ENCODE measurements at regions not wholly inside any gene's neighbourhood (a gene's known extent, or its start where the extent isn't known, plus 50 kb on each side); places are given as distances from the start of the nearest gene placed in this dataset.
"Not testable (repeated sequence)": the region's sequence is repeated elsewhere in the genome, so short reads cannot be mapped to it uniquely, and the experiment has no call there.

DNA sequence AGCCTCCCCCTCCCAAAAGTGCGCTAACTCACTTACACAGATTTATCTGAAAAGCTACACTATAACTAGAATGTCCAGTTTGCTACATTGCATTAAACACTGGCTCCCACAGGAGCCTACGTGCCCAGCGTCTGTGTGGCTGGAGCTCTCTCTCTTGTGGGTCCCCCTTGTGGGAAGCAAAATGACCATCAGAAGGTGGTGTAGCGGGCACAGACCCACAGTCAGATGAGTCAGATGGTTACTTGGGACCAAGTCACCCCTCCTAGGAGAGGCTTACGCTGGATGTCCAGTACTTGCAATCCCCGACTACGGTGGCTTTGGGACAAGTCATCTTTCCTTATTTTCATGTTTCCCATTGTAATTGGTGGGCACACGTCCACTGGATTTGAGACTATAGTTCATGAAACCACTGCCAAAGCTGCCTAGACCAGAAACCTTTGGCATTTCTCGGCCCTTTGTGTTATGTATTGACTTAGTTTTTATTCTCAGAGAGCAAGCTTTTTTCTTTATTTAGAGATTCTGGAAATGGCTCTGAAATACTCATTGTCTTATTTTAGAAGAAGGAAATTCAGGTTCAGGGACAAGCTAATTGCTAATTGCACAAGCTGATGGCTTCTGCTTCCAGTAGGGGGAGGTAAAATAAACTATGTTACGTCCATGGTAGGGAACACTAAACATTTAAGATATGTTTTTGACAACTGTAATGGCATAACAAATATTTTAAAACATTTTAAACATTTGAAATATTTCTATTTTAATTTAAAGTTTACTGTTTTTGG is 137.8 kb upstream of the GRK3 start:
- CTCF ChIA-PET; H3K4me1 Mint-ChIP-seq; ATAC-seq; POLR2A ChIA-PET; H3K4me3 Mint-ChIP-seq; H3K9me3 Mint-ChIP-seq (ENCODE audit: low read depth); H3K36me3 Mint-ChIP-seq (ENCODE audit: low read depth); intact Hi-C loops (cut with DNase I, micrococcal nuclease); H3K27ac Mint-ChIP-seq; DNase-seq: not testable (repeated sequence)
- H3K27me3 Mint-ChIP-seq = peaks cover 29% of the 10 kb centered on the region

- CTCF ChIA-PET; DNase-seq; H3K27ac Mint-ChIP-seq; H3K4me3 Mint-ChIP-seq; H3K36me3 Mint-ChIP-seq (ENCODE audit: low read depth); H3K9me3 Mint-ChIP-seq (ENCODE audit: low read depth); ATAC-seq; H3K4me1 Mint-ChIP-seq; intact Hi-C loops (cut with DNase I, micrococcal nuclease): not testable (repeated sequence)
- H3K27me3 Mint-ChIP-seq = peaks cover 14% of the 10 kb centered on the region
- POLR2A ChIA-PET = interaction anchor here (0.7 kb wide), 1 partner anchor 105 kb away, joined by 3 read pairs; no protein-coding TSS in a partner anchor
Measured at GRCh38 chr22:25431637-25432342, 132.7 kb upstream of the GRK3 start.

- DNase-seq; H3K9me3 Mint-ChIP-seq (ENCODE audit: low read depth); CTCF ChIA-PET; H3K36me3 Mint-ChIP-seq (ENCODE audit: low read depth); intact Hi-C loops (cut with DNase I, micrococcal nuclease); H3K4me3 Mint-ChIP-seq; ATAC-seq; H3K27ac Mint-ChIP-seq; POLR2A ChIA-PET; H3K27me3 Mint-ChIP-seq; H3K4me1 Mint-ChIP-seq: not testable (repeated sequence)
Measured at GRCh38 chr22:25433381-25433970, 131.0 kb upstream of the GRK3 start.

DNA sequence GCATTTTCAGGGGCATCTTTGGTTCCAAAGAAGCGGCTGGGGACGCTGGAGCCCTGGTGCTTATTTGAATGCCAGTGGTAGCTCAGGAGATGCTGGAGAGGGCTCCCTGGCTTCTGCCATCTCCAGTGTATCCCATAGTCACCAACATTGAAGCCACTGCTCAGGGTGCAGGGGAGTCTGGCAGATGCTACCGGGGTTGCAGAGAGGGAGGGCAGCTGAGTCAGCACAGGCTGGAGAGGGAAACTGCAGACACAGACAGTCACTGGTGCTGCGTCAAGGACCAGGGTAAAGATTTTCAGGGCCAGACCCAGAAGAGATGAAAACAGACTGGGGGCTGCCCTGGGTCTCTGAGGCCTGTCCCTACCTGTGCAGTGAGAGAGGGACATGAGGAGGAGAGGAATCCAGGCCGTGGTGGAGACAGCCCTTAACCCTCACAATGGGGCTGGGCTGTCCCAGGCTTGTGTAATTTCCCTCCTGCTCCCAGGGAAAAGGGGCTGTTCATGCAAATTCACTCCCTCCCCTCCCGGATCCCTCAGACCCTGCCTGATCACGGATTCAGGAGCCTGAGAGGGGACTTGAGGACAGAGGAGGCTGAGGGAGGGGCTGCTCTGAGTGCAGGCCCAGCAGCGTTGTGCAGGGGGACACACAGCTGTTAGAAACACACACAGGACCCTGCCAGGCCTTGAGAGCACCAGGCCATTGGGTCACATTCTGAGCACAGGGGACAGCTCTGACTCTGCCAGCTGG is 126.9 kb upstream of the GRK3 start:
- ATAC-seq = no peak
- no peak for DNase-seq
- ChIA-PET CTCF (no interaction called here), POLR2A (no interaction called here)
- intact Hi-C loops (cut with DNase I, micrococcal nuclease) = no loop called here
- Mint-ChIP-seq H3K9me3 (ENCODE audit: low read depth) (no peaks in the 10 kb centered on the region), H3K27ac (no peak overlapping the region), H3K4me3 (no peak overlapping the region), H3K36me3 (ENCODE audit: low read depth) (no peaks in the 10 kb centered on the region), H3K27me3 (peaks cover 9% of the 10 kb centered on the region), H3K4me1 (no peaks in the 10 kb centered on the region)

- ChIA-PET CTCF (interaction anchor here (0.9 to 1.5 kb wide), 3 partner anchors 16 to 145 kb away, joined by 3 read pairs; no protein-coding TSS in a partner anchor), POLR2A (no interaction called here)
- H3K9me3 Mint-ChIP-seq (ENCODE audit: low read depth) = no peaks in the 10 kb centered on the region
- peaks cover 32% of the 10 kb centered on the region for H3K4me1 Mint-ChIP-seq
- peaks cover 15% of the 10 kb centered on the region for H3K36me3 Mint-ChIP-seq (ENCODE audit: low read depth)
- intact Hi-C loops (cut with DNase I, micrococcal nuclease) = loop anchor here (5.0 kb wide), 4 partner anchors 45 to 325 kb away; no protein-coding TSS in a partner anchor
- DNase-seq = no peak
- peak overlapping the region; percentile 94 for H3K27ac Mint-ChIP-seq
- peak overlapping the region; percentile 81 for H3K4me3 Mint-ChIP-seq
- ATAC-seq = no peak
- H3K27me3 Mint-ChIP-seq = no peaks in the 10 kb centered on the region
Measured at GRCh38 chr22:25447067-25447685, 117.3 kb upstream of the GRK3 start.

- POLR2A ChIA-PET = no interaction called here
- peak overlapping the region; percentile 94 for H3K27ac Mint-ChIP-seq
- peaks cover 39% of the 10 kb centered on the region for H3K4me1 Mint-ChIP-seq
- intact Hi-C loops (cut with DNase I, micrococcal nuclease) = loop anchor here (1.0 to 5.0 kb wide), 8 partner anchors 43 to 1035 kb away; partner anchors contain the start of genes HPS4 (in 1 of the 2), KIAA1671 (in 1 of the 2) and SRRD (in 1 of the 2)
- DNase-seq = peak; percentile 93
- H3K27me3 Mint-ChIP-seq = no peaks in the 10 kb centered on the region
- peak; percentile 93 for ATAC-seq
- peaks cover 21% of the 10 kb centered on the region for H3K36me3 Mint-ChIP-seq (ENCODE audit: low read depth)
- no peaks in the 10 kb centered on the region for H3K9me3 Mint-ChIP-seq (ENCODE audit: low read depth)
- H3K4me3 Mint-ChIP-seq = peak overlapping the region; percentile 81
- CTCF ChIA-PET = interaction anchor here (0.7 to 1.5 kb wide), 4 partner anchors 15 to 144 kb away, joined by 3 read pairs; no protein-coding TSS in a partner anchor
Measured at GRCh38 chr22:25447686-25448434, 116.6 kb upstream of the GRK3 start.

DNA sequence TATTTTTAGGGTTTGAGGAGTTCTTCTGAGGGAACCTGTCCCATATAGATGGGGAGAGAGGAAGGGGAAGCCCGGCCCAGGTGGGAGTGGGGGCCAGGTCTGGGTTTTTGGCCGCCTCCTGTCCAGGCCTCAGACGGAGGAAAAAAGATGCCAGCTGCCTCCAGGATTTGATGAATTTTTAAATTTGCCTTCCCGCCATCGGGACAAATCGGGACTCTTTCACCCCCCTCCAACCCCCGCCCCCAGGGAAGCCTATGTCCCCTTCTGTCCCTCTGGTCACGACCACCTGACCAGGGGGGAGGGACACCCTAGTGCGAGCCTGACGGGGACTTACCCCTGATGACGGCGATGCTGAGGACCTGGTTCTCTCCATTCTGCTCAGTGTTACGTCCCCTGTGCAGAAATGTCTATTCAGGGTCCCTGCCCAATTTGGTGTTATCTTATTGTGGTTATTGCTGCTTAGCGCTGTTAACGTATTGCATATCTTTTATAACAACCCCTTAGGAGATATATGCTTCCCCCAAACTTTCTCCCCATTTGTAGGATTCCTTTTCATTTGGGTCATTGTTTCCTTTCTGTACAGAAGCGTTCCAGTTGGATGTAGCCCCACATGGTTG is 115.9 kb upstream of the GRK3 start:
- Mint-ChIP-seq H3K36me3 (ENCODE audit: low read depth) (peaks cover 22% of the 10 kb centered on the region), H3K27ac (peak overlapping the region; percentile 94), H3K4me1 (peaks cover 42% of the 10 kb centered on the region), H3K9me3 (ENCODE audit: low read depth) (no peaks in the 10 kb centered on the region), H3K4me3 (peak overlapping the region; percentile 81), H3K27me3 (no peaks in the 10 kb centered on the region)
- ATAC-seq (peak; percentile 50), DNase-seq (peak; percentile 56)
- ChIA-PET CTCF (interaction anchor here (0.7 to 1.5 kb wide), 2 partner anchors 17 to 18 kb away, joined by 3 read pairs; no protein-coding TSS in a partner anchor), POLR2A (no interaction called here)
- intact Hi-C loops (cut with DNase I, micrococcal nuclease) = loop anchor here (1.0 to 5.0 kb wide), 8 partner anchors 43 to 1034 kb away; partner anchors contain the start of genes HPS4 (in 1 of the 2), KIAA1671 (in 1 of the 2) and SRRD (in 1 of the 2)

GRCh38 chr22:25449781-25450317 is 114.6 kb upstream of the GRK3 start:
- intact Hi-C loops (cut with DNase I, micrococcal nuclease) = loop anchor here (2.0 to 5.0 kb wide), 6 partner anchors 48 to 1033 kb away; partner anchors contain the start of genes HPS4 (in 1 of the 2), KIAA1671 (in 1 of the 2) and SRRD (in 1 of the 2)
- peak overlapping the region; percentile 81 for H3K4me3 Mint-ChIP-seq

DNA sequence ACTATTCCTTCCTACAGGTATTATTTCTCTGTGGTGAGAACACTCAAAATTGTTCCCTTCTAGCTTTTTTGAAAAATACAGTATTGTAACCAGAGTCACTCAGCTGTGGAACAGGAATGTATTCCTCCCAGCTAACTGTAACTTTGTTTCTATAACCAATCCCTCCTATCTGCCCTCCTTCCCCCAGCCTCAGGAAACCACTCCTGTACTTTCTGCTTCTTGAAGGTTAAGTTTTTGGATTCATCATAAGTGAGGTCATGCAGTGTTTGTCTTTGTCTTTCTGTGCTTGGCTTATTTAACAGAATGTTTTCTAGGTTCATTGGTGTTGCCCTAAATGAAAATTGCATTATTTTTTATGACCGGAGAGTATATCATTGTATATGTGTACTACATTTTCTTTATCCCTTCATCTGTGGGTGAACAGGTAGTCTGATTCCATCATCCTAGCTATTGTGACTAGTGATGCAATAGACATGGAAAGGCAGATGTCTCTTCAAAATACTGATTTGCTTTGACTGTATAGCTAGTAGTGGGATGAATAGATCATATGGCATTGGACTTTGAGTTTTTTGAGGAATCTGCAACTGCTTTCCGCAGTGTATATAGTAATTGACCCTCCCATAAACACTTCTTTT is 112.9 kb upstream of the GRK3 start:
- intact Hi-C loops (cut with DNase I, micrococcal nuclease) = no loop called here
- ChIA-PET POLR2A (no interaction called here), CTCF (interaction anchor here (0.8 to 1.8 kb wide), 3 partner anchors 10 to 321 kb away, joined by 3 to 6 read pairs (median 4); no protein-coding TSS in a partner anchor)
- Mint-ChIP-seq H3K4me3 (no peak overlapping the region), H3K27ac (peak overlapping the region; percentile 22), H3K27me3 (no peaks in the 10 kb centered on the region), H3K4me1 (peaks cover 49% of the 10 kb centered on the region), H3K36me3 (ENCODE audit: low read depth) (peaks cover 37% of the 10 kb centered on the region), H3K9me3 (ENCODE audit: low read depth) (no peaks in the 10 kb centered on the region)
- no peak for DNase-seq
- no peak for ATAC-seq

More at GRCh38 chr22:25449781-25450317, 114.6 kb upstream of the GRK3 start:
- ChIA-PET POLR2A (no interaction called here), CTCF (interaction anchor here (0.6 kb wide), 1 partner anchor 97 kb away, joined by 3 read pairs; no protein-coding TSS in a partner anchor)
- peaks cover 48% of the 10 kb centered on the region for H3K4me1 Mint-ChIP-seq
- no peaks in the 10 kb centered on the region for H3K9me3 Mint-ChIP-seq (ENCODE audit: low read depth)
- ATAC-seq (no peak), DNase-seq (no peak)
- no peaks in the 10 kb centered on the region for H3K27me3 Mint-ChIP-seq
- H3K27ac Mint-ChIP-seq = no peak overlapping the region
- peaks cover 34% of the 10 kb centered on the region for H3K36me3 Mint-ChIP-seq (ENCODE audit: low read depth)

All from activated CD4-positive, alpha-beta T cell treated with anti-CD3 and anti-CD28 coated beads for 36 hours (primary cell).